Spleen (tissue), 7 donors: ENCODE measurements at regions not wholly inside any gene's neighbourhood (a gene's known extent, or its start where the extent isn't known, plus 50 kb on each side); places are given as distances from the start of the nearest gene placed in this dataset.

Experiments used
- POLR2A ChIP-seq, 3 donors: fragments of 450-650 bp; IDR thresholded peaks; one replicate each; pipeline ENCODE4 v1.5.1; 2017; ENCODE audit warnings: antibody characterized with exemption in 3 of 3, mild to moderate bottlenecking in 1 of 3
- POLR2AphosphoS5 ChIP-seq, 3 donors: sonication (generic); formaldehyde crosslinking; IDR thresholded peaks; one replicate each; pipeline ENCODE4 v1.5.1; 2017; ENCODE audit warnings: antibody characterized with exemption in 3 of 3
- TF ChIP-seq, protein P1 (sequence below), 11 experiments: fragments of 200-600 bp in 7 of 11; fragments of 450-650 bp in 4 of 11; sonication (generic) in 4 of 11; IDR thresholded peaks in 8 of 11; conservative IDR thresholded peaks in 3 of 11; 1 replicate in 7 of 11; 2 replicates in 4 of 11; pipeline versions ENCODE4 v1.4.0 to v1.8.0; 2016 to 2021; ENCODE audit warnings: antibody characterized with exemption in 11 of 11, inconsistent platforms in 4 of 11, mild to moderate bottlenecking in 1 of 11
- donor health status: DM: no; HTN: no; CAD: no; lungs with moderate emphysema.
- donor health status: DM: no; HTN: no; CAD: no.
- donor health status: DM: no; HTN: no; CAD: no.

DNA sequence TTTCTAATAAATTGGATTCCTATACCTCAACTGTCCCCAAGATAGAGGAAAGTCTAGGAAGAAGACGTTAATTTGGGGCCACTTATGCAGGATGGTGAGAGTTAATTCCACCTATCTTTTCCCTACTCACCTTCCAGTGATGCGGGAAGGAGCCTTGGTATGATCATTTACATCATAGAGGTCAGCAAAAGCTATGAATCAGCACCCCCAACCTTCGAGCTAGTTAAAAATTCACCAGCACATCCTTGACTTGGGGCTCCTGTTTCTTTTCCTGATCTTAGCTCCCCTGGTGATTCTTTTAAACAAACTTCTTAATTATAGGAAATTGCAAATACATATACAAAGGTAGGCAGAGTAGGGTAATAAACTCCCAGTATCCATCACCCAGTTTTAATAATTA lies 366.6 kb downstream of the SOX2 start:
- TF ChIP-seq, protein P1, sequence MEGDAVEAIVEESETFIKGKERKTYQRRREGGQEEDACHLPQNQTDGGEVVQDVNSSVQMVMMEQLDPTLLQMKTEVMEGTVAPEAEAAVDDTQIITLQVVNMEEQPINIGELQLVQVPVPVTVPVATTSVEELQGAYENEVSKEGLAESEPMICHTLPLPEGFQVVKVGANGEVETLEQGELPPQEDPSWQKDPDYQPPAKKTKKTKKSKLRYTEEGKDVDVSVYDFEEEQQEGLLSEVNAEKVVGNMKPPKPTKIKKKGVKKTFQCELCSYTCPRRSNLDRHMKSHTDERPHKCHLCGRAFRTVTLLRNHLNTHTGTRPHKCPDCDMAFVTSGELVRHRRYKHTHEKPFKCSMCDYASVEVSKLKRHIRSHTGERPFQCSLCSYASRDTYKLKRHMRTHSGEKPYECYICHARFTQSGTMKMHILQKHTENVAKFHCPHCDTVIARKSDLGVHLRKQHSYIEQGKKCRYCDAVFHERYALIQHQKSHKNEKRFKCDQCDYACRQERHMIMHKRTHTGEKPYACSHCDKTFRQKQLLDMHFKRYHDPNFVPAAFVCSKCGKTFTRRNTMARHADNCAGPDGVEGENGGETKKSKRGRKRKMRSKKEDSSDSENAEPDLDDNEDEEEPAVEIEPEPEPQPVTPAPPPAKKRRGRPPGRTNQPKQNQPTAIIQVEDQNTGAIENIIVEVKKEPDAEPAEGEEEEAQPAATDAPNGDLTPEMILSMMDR (IDR thresholded peaks at IDR 0.05 in 8 of 11, conservative IDR thresholded peaks at IDR 0.05 in 3 of 11): no peak
- TF ChIP-seq POLR2AphosphoS5 (IDR thresholded peaks at IDR 0.05): no peak
- no peak for TF ChIP-seq POLR2A (IDR thresholded peaks at IDR 0.05)
